Fibroblast of lung (primary cell): ENCODE measurements at regions not wholly inside any gene's neighbourhood (a gene's known extent, or its start where the extent isn't known, plus 50 kb on each side); places are given as distances from the start of the nearest gene placed in this dataset.
A peak's percentile ranks its signal among the peaks of the same experiment; 100 is the strongest.

Experiments used
- DNase-seq, 2 donors: peaks; one replicate each; pipeline versions ENCODE4 v3.0.0 to v3.0.0-alpha.2; 2010; ENCODE audit warnings: low read depth in 2 of 2
- H2AFZ ChIP-seq: 2 replicates; pipeline ENCODE4 v1.5.1; 2012; ENCODE audit warnings: low read length, control low read depth, inconsistent platforms
- H3K27ac ChIP-seq: 2 replicates; pipeline ENCODE4 v1.5.1; 2011; ENCODE audit warnings: low read length, control low read depth; ENCODE audit not compliant: insufficient read depth
- H3K27me3 ChIP-seq: 2 replicates; pipeline ENCODE4 v1.5.1; 2011; ENCODE audit warnings: mild to moderate bottlenecking, low read length; ENCODE audit not compliant: control insufficient read depth, insufficient read depth
- H3K36me3 ChIP-seq: 2 replicates; pipeline ENCODE4 v1.5.1; 2011; ENCODE audit warnings: low read length; ENCODE audit not compliant: control insufficient read depth, insufficient read depth
- H3K4me1 ChIP-seq: 2 replicates; pipeline ENCODE4 v1.5.1; 2011; ENCODE audit warnings: low read length; ENCODE audit not compliant: control insufficient read depth, insufficient read depth; ENCODE audit errors: extremely low read depth
- H3K4me2 ChIP-seq: 2 replicates; pipeline ENCODE4 v1.5.1; 2011; ENCODE audit warnings: low read length, control low read depth; ENCODE audit not compliant: insufficient read depth; ENCODE audit errors: extremely low read depth
- H3K4me3 ChIP-seq, 4 experiments: fragments of 200-600 bp in 1 of 4; sonication (generic) in 1 of 4; replicated peaks in 1 of 4; 2 replicates each; pipeline ENCODE4 v1.5.1; 2011 to 2016; ENCODE audit warnings: low read length in 4 of 4, low read depth in 3 of 4, mild to moderate bottlenecking in 3 of 4, control low read depth in 2 of 4, inconsistent platforms in 1 of 4, mixed read lengths in 1 of 4; ENCODE audit not compliant: insufficient read depth in 1 of 4; ENCODE audit errors: control extremely low read depth in 1 of 4
- H3K79me2 ChIP-seq: 2 replicates; pipeline ENCODE4 v1.5.1; 2012; ENCODE audit warnings: mild to moderate bottlenecking, low read length, inconsistent platforms; ENCODE audit not compliant: control insufficient read depth, insufficient read depth
- H3K9ac ChIP-seq: 2 replicates; pipeline ENCODE4 v1.5.1; 2011; ENCODE audit warnings: mild to moderate bottlenecking, low read length, control low read depth; ENCODE audit not compliant: insufficient read depth
- H3K9me3 ChIP-seq: 2 replicates; pipeline ENCODE4 v1.5.1; 2012; ENCODE audit warnings: low read depth, low read length; ENCODE audit not compliant: control insufficient read depth, insufficient read depth
- H4K20me1 ChIP-seq: 2 replicates; pipeline ENCODE4 v1.5.1; 2011; ENCODE audit warnings: low read length; ENCODE audit not compliant: control insufficient read depth, insufficient read depth; ENCODE audit errors: extremely low read depth
- CTCF ChIP-seq, 2 donors: IDR thresholded peaks in 1 of 2; conservative IDR thresholded peaks in 1 of 2; 1 replicate in 1 of 2; 2 replicates in 1 of 2; pipeline ENCODE4 v1.5.1; 2011 to 2012; ENCODE audit warnings: low read length in 2 of 2, control low read depth in 1 of 2, inconsistent platforms in 1 of 2, low read depth in 1 of 2, mild to moderate bottlenecking in 1 of 2
- EZH2 ChIP-seq: IDR thresholded peaks from 2 replicates; pipeline ENCODE4 v1.5.1; 2012; ENCODE audit warnings: low read length, control low read depth, mild to moderate bottlenecking; ENCODE audit errors: missing control alignments

- Histone ChIP-seq H3K36me3 (no peaks in the 10 kb centered on the region), H3K27me3 (no peaks in the 10 kb centered on the region), H4K20me1 (no peaks in the 10 kb centered on the region), H2AFZ (no peak overlapping the region), H3K4me3 (no peak overlapping the region), H3K27ac (no peak overlapping the region), H3K9me3 (no peaks in the 10 kb centered on the region), H3K79me2 (no peaks in the 10 kb centered on the region), H3K4me1 (no peaks in the 10 kb centered on the region), H3K4me2 (no peak overlapping the region), H3K9ac (no peak overlapping the region)
- TF ChIP-seq EZH2 (no peak), CTCF (conservative IDR thresholded peaks at IDR 0.05 in 1 of 2, IDR thresholded peaks at IDR 0.05 in 1 of 2; ENCODE audit: low read depth in 1 of 2, low read length in 2 of 2) (no peak)
- DNase-seq: peak in 1 of 2 donors; percentile 88
Observed at GRCh38 chr12:41967668-41968500, 176.8 kb downstream of the GXYLT1 start.

- Histone ChIP-seq H3K4me1 (no peaks in the 10 kb centered on the region), H3K4me2 (no peak overlapping the region), H2AFZ (no peak overlapping the region), H3K27me3 (no peaks in the 10 kb centered on the region), H3K79me2 (no peaks in the 10 kb centered on the region), H4K20me1 (no peaks in the 10 kb centered on the region), H3K27ac (no peak overlapping the region), H3K9ac (no peak overlapping the region), H3K36me3 (no peaks in the 10 kb centered on the region), H3K4me3 (no peak overlapping the region), H3K9me3 (no peaks in the 10 kb centered on the region)
- no peak for TF ChIP-seq CTCF (conservative IDR thresholded peaks at IDR 0.05 in 1 of 2, IDR thresholded peaks at IDR 0.05 in 1 of 2; ENCODE audit: low read depth in 1 of 2, low read length in 2 of 2)
- TF ChIP-seq EZH2: no peak
- DNase-seq: no peak
Observed at GRCh38 chr12:41966916-41967315, 177.8 kb downstream of the GXYLT1 start.

- no peaks in the 10 kb centered on the region for H3K4me1 ChIP-seq
- H3K9ac ChIP-seq: no peak overlapping the region
- H3K36me3 ChIP-seq: no peaks in the 10 kb centered on the region
- no peaks in the 10 kb centered on the region for H4K20me1 ChIP-seq
- no peaks in the 10 kb centered on the region for H3K79me2 ChIP-seq
- no peak overlapping the region for H3K4me2 ChIP-seq
- no peaks in the 10 kb centered on the region for H3K27me3 ChIP-seq
- no peak overlapping the region for H2AFZ ChIP-seq
- no peak for TF ChIP-seq EZH2
- TF ChIP-seq CTCF (conservative IDR thresholded peaks at IDR 0.05 in 1 of 2, IDR thresholded peaks at IDR 0.05 in 1 of 2; ENCODE audit: low read depth in 1 of 2, low read length in 2 of 2): no peak
- H3K9me3 ChIP-seq: no peaks in the 10 kb centered on the region
- no peak overlapping the region for H3K4me3 ChIP-seq
- no peak overlapping the region for H3K27ac ChIP-seq
- DNase-seq: no peak
Observed at GRCh38 chr12:41966001-41966400, 178.7 kb downstream of the GXYLT1 start.
